Endothelial cell of umbilical vein (primary cell): ENCODE measurements at regions not wholly inside any gene's neighbourhood (a gene's known extent, or its start where the extent isn't known, plus 50 kb on each side); places are given as distances from the start of the nearest gene placed in this dataset.

Experiments used
- BruUV-seq: library from RNA; stranded (reverse); fragments of 400-500 nt; replicated peaks from 2 replicates; lab custom pipeline; 2021; lab: Mats Ljungman, UMichigan
- CTCF ChIA-PET: fragments of 300-600, 350-600 bp; sonication (Branson Sonifier 250); formaldehyde crosslinking; loops from one replicate; lab custom pipeline; 2021; ENCODE audit warnings: antibody characterized with exemption, inconsistent platforms; lab: Charles Lee
- POLR2A ChIA-PET: fragments of 300-600, 350-600 bp; sonication (Branson Sonifier 250); formaldehyde crosslinking; loops from one replicate; lab custom pipeline; 2021; ENCODE audit warnings: antibody characterized with exemption, inconsistent platforms; lab: Charles Lee
- DNase-seq: peaks from one replicate; pipeline ENCODE4 v3.0.0-alpha.2; 2011; ENCODE audit warnings: low read depth, low spot score
- FAIRE-seq: peaks from 2 replicates; lab custom pipeline; 2011; peaks lifted over from hg19 to GRCh38; lab: Jason Lieb, UNC
- H2AFZ ChIP-seq: 2 replicates; pipeline ENCODE4 v1.6.0; 2012; ENCODE audit warnings: low read depth, low read length, control low read depth, inconsistent platforms
- H3K27ac ChIP-seq: 2 replicates; pipeline ENCODE4 v1.5.1; 2011; ENCODE audit warnings: low read depth, mild to moderate bottlenecking, control low read depth, low read length, moderate library complexity; ENCODE audit not compliant: insufficient read depth
- H3K27me3 ChIP-seq, 2 experiments: 2 replicates each; pipeline versions ENCODE4 v1.6.0 to v1.6.1; 2011; ENCODE audit warnings: low read length in 2 of 2, mixed read lengths in 1 of 2; ENCODE audit not compliant: control insufficient read depth in 2 of 2, insufficient read depth in 2 of 2
- H3K36me3 ChIP-seq, 2 experiments: 2 replicates in 1 of 2; 3 replicates in 1 of 2; pipeline ENCODE4 v1.5.1; 2011; ENCODE audit warnings: low read length in 2 of 2, mild to moderate bottlenecking in 1 of 2, moderate library complexity in 1 of 2; ENCODE audit not compliant: control insufficient read depth in 2 of 2, insufficient read depth in 2 of 2; ENCODE audit errors: extremely low read depth in 1 of 2
- H3K4me1 ChIP-seq: 3 replicates; pipeline ENCODE4 v1.5.1; 2011; ENCODE audit warnings: mild to moderate bottlenecking, low read length; ENCODE audit not compliant: control insufficient read depth, insufficient read depth; ENCODE audit errors: extremely low read depth
- H3K4me2 ChIP-seq: 2 replicates; pipeline ENCODE4 v1.6.1; 2011; ENCODE audit warnings: low read length, control low read depth, mixed read lengths; ENCODE audit not compliant: insufficient read depth
- H3K4me3 ChIP-seq, 3 experiments: fragments of 200-600 bp in 1 of 3; sonication (generic), shearing (Covaris generic) in 1 of 3; replicated peaks in 1 of 3; 2 replicates each; pipeline ENCODE4 v1.5.1; 2011 to 2016; ENCODE audit warnings: control low read depth in 3 of 3, low read length in 3 of 3, mild to moderate bottlenecking in 2 of 3, inconsistent platforms in 1 of 3, low read depth in 1 of 3, moderate library complexity in 1 of 3; ENCODE audit not compliant: insufficient read depth in 1 of 3
- H3K79me2 ChIP-seq: 2 replicates; pipeline ENCODE4 v1.6.0; 2012; ENCODE audit warnings: low read length, inconsistent platforms; ENCODE audit not compliant: control insufficient read depth, insufficient read depth
- H3K9ac ChIP-seq: replicated peaks from 2 replicates; pipeline ENCODE3; 2011; ENCODE audit warnings: low read length, control low read depth; ENCODE audit not compliant: insufficient read depth; ENCODE audit errors: extremely low read depth
- H3K9me1 ChIP-seq: replicated peaks from 3 replicates; pipeline ENCODE4 v1.6.0; 2011; ENCODE audit warnings: mild to moderate bottlenecking, low read length; ENCODE audit not compliant: control insufficient read depth, insufficient read depth; ENCODE audit errors: extremely low read depth
- H3K9me3 ChIP-seq: replicated peaks from 2 replicates; pipeline ENCODE4 v1.5.1; 2012; ENCODE audit warnings: low read length, inconsistent platforms; ENCODE audit not compliant: control insufficient read depth, insufficient read depth
- H4K20me1 ChIP-seq: replicated peaks from 2 replicates; pipeline ENCODE3; 2011; ENCODE audit warnings: mild to moderate bottlenecking, low read length; ENCODE audit not compliant: control insufficient read depth, insufficient read depth; ENCODE audit errors: extremely low read depth
- EZH2 ChIP-seq: IDR thresholded peaks from 2 replicates; pipeline ENCODE4 v1.6.1; 2012; ENCODE audit warnings: borderline replicate concordance, low read depth, mild to moderate bottlenecking, moderate library complexity, low read length, inconsistent platforms; ENCODE audit not compliant: severe bottlenecking
- FOS ChIP-seq: IDR thresholded peaks from 2 replicates; pipeline ENCODE4 v1.6.1; 2011; ENCODE audit warnings: mild to moderate bottlenecking, low read length, moderate library complexity, borderline replicate concordance; ENCODE audit not compliant: insufficient read depth
- GATA2 ChIP-seq: IDR thresholded peaks from 2 replicates; pipeline ENCODE4 v1.7.0; 2011; ENCODE audit warnings: low read depth, mild to moderate bottlenecking, moderate library complexity, mixed read lengths, low read length; ENCODE audit not compliant: insufficient read length, insufficient read depth
- JUN ChIP-seq: IDR thresholded peaks from 2 replicates; pipeline ENCODE4 v1.6.1; 2011; ENCODE audit warnings: borderline replicate concordance, low read depth; ENCODE audit not compliant: insufficient read length, insufficient read depth
- MYC ChIP-seq: IDR thresholded peaks from one replicate; pipeline ENCODE4 v1.6.1; 2011; ENCODE audit warnings: mild to moderate bottlenecking, low read depth, low read length
- POLR2A ChIP-seq: IDR thresholded peaks from 2 replicates; pipeline ENCODE4 v1.6.1; 2012; ENCODE audit warnings: low read depth, mild to moderate bottlenecking, control low read depth, low read length
- POLR2AphosphoS5 ChIP-seq: IDR thresholded peaks from 2 replicates; pipeline ENCODE4 v1.6.1; 2012; ENCODE audit warnings: low read depth, mild to moderate bottlenecking, control low read depth, low read length, moderate library complexity; ENCODE audit not compliant: insufficient read depth
- dilution Hi-C: fragments of 300-500 bp; cut with MboI; formaldehyde crosslinking; loops from one replicate; pipeline ENCODE4 v1.15.0; 2019; ENCODE audit warnings: low sequenced_read_pairs; ENCODE audit not compliant: extremely low pct_ligation_motif_present
- intact Hi-C: fragments of 100-400 bp; cut with micrococcal nuclease; formaldehyde crosslinking; loops from one replicate; pipeline ENCODE4 v1.10.0; 2022
- TF ChIP-seq, protein P1 (sequence below), 2 donors: IDR thresholded peaks; 1 replicate in 1 of 2; 2 replicates in 1 of 2; pipeline ENCODE4 v1.5.1; 2011; ENCODE audit warnings: low read length in 2 of 2, mild to moderate bottlenecking in 2 of 2, moderate library complexity in 2 of 2, control low read depth in 1 of 2, inconsistent platforms in 1 of 2, low read depth in 1 of 2; ENCODE audit not compliant: insufficient read depth in 1 of 2; ENCODE audit errors: extremely low read depth in 1 of 2
- TF ChIP-seq, protein P2 (sequence below): IDR thresholded peaks from 2 replicates; pipeline ENCODE4 v1.6.1; 2011; ENCODE audit not compliant: insufficient read depth, insufficient read length

DNA sequence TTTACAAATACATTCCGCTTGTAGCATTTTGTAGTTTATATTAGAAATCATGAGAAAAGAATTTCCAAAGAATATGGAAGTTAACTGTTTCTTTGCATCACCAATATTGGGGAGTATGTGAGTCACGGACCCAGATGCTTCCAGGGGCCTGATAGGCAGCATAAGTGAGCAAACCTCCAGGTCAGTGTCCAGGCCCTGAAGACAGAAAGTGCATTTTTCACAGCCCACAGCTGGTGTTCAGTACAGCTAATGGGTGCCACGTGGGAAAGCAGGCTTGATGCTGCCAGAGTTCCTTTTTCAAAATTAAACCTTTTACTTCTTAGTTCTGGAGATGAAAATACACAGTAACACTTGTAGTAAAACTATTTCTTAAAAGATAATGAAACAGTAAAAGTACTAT lies 454.4 kb upstream of the ACTBL2 start:
- CTCF ChIA-PET: interaction anchor here (1.2 to 1.8 kb wide), 2 partner anchors 20 to 158 kb away, joined by 3 to 5 read pairs; no protein-coding TSS in a partner anchor
- no peak for TF ChIP-seq POLR2AphosphoS5
- no peak for TF ChIP-seq JUN
- no peak for TF ChIP-seq EZH2
- TF ChIP-seq, protein P1, sequence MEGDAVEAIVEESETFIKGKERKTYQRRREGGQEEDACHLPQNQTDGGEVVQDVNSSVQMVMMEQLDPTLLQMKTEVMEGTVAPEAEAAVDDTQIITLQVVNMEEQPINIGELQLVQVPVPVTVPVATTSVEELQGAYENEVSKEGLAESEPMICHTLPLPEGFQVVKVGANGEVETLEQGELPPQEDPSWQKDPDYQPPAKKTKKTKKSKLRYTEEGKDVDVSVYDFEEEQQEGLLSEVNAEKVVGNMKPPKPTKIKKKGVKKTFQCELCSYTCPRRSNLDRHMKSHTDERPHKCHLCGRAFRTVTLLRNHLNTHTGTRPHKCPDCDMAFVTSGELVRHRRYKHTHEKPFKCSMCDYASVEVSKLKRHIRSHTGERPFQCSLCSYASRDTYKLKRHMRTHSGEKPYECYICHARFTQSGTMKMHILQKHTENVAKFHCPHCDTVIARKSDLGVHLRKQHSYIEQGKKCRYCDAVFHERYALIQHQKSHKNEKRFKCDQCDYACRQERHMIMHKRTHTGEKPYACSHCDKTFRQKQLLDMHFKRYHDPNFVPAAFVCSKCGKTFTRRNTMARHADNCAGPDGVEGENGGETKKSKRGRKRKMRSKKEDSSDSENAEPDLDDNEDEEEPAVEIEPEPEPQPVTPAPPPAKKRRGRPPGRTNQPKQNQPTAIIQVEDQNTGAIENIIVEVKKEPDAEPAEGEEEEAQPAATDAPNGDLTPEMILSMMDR (IDR thresholded peaks at IDR 0.05; ENCODE audit: extremely low read depth in 1 of 2, insufficient read depth in 1 of 2, low read depth in 1 of 2, low read length in 2 of 2): no peak
- no peak for TF ChIP-seq MYC
- Histone ChIP-seq H3K9me1 (no peaks in the 10 kb centered on the region), H3K27ac (no peak overlapping the region), H3K9ac (no peak overlapping the region), H4K20me1 (no peaks in the 10 kb centered on the region), H3K79me2 (no peaks in the 10 kb centered on the region), H2AFZ (no peak overlapping the region), H3K4me3 (no peak overlapping the region), H3K4me1 (no peaks in the 10 kb centered on the region), H3K27me3 (no peaks in the 10 kb centered on the region), H3K9me3 (no peaks in the 10 kb centered on the region), H3K4me2 (no peak overlapping the region), H3K36me3 (no peaks in the 10 kb centered on the region)
- FAIRE-seq: no peak
- BruUV-seq: no TSS peak
- intact Hi-C loops (no loop called here), dilution Hi-C loops (no loop called here)
- no peak for DNase-seq
- POLR2A ChIA-PET: no interaction called here

DNA sequence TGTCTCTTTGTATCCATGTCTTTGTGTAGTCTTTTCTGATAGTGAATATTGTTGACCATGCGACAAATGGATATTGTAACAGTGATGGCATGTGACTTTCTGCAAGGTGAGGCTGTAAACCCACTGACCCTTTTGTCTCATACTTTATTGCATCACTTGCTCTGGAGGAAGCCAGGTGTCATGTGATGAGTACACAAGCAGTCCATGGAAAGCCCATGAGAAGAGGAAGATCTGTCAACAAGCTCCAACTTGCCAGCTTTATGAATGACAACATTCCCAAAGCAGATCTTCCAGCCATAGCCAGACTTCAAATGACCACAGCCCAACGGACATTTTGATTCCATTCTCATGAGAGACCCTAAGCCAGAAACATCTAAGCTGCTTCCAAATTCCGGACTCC lies 450.1 kb upstream of the ACTBL2 start:
- Histone ChIP-seq H3K9ac (no peak overlapping the region), H3K9me3 (no peaks in the 10 kb centered on the region), H3K4me3 (no peak overlapping the region), H3K36me3 (no peaks in the 10 kb centered on the region), H4K20me1 (no peaks in the 10 kb centered on the region), H2AFZ (no peak overlapping the region), H3K79me2 (no peaks in the 10 kb centered on the region), H3K4me1 (no peaks in the 10 kb centered on the region), H3K9me1 (no peaks in the 10 kb centered on the region), H3K27me3 (peaks cover 4 to 8% of the 10 kb centered on the region in 2 experiments), H3K4me2 (no peak overlapping the region), H3K27ac (no peak overlapping the region)
- intact Hi-C loops: no loop called here
- FAIRE-seq: no peak
- BruUV-seq: no TSS peak
- ChIA-PET POLR2A (no interaction called here), CTCF (no interaction called here)
- dilution Hi-C loops: no loop called here
- no peak for DNase-seq
- TF ChIP-seq GATA2: no peak
- TF ChIP-seq POLR2AphosphoS5: no peak
- TF ChIP-seq, protein P1 (IDR thresholded peaks at IDR 0.05; ENCODE audit: extremely low read depth in 1 of 2, insufficient read depth in 1 of 2, low read depth in 1 of 2, low read length in 2 of 2): no peak
- TF ChIP-seq, protein P2, sequence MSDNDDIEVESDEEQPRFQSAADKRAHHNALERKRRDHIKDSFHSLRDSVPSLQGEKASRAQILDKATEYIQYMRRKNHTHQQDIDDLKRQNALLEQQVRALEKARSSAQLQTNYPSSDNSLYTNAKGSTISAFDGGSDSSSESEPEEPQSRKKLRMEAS: no peak
- TF ChIP-seq MYC: no peak
- no peak for TF ChIP-seq JUN
- TF ChIP-seq FOS: no peak
- TF ChIP-seq EZH2: no peak
- TF ChIP-seq POLR2A: no peak
